ENCODE measurements at regions not wholly inside any gene's neighbourhood (a gene's known extent, or its start where the extent isn't known, plus 50 kb on each side); places are given as distances from the start of the nearest gene placed in this dataset.
A peak's percentile ranks its signal among the peaks of the same experiment; 100 is the strongest.

GRCh38 chr15:30030345-30030744 is 52.4 kb upstream of the GOLGA8J start:
- Histone ChIP-seq H3K9me3 (peaks cover 0 to 7% of the 10 kb centered on the region in 2 donors), H3K27ac (no peak overlapping the region), H3K36me3 (no peaks in the 10 kb centered on the region), H3K4me3 (no peak overlapping the region), H3K4me1 (no peaks in the 10 kb centered on the region), H3K27me3 (no peaks in the 10 kb centered on the region)
- ATAC-seq: no peak
- no peak for DNase-seq
- TF ChIP-seq CTCF (IDR thresholded peaks at IDR 0.05): no peak
- intact Hi-C loops (cut with DNase I): no loop called here

GRCh38 chr15:30023798-30024295 is 58.9 kb upstream of the GOLGA8J start:
- no peak for TF ChIP-seq CTCF (IDR thresholded peaks at IDR 0.05)
- Histone ChIP-seq H3K4me3 (no peak overlapping the region), H3K4me1 (no peaks in the 10 kb centered on the region), H3K27ac (no peak overlapping the region), H3K36me3 (no peaks in the 10 kb centered on the region), H3K9me3 (no peaks in the 10 kb centered on the region), H3K27me3 (no peaks in the 10 kb centered on the region)
- DNase-seq (peak in 1 of 4 donors; percentile 44), ATAC-seq (peak; percentile 22)
- intact Hi-C loops (cut with DNase I): no loop called here

- TF ChIP-seq CTCF (IDR thresholded peaks at IDR 0.05): no peak
- intact Hi-C loops (cut with DNase I): no loop called here
- DNase-seq (no peak), ATAC-seq (no peak)
- H3K36me3 ChIP-seq: no peaks in the 10 kb centered on the region
- no peaks in the 10 kb centered on the region for H3K9me3 ChIP-seq
- H3K4me3 ChIP-seq: no peak overlapping the region
- H3K27ac ChIP-seq: no peak overlapping the region
- H3K4me1 ChIP-seq: no peaks in the 10 kb centered on the region
- H3K27me3 ChIP-seq: no peaks in the 10 kb centered on the region
Observed at GRCh38 chr15:30010746-30011145, 72.0 kb upstream of the GOLGA8J start.

GRCh38 chr15:30008156-30008555 is 74.6 kb upstream of the GOLGA8J start:
- DNase-seq: no peak
- no peak for TF ChIP-seq CTCF (IDR thresholded peaks at IDR 0.05)

GRCh38 chr15:30001602-30002001 is 81.2 kb upstream of the GOLGA8J start:
- H3K27me3 ChIP-seq: no peaks in the 10 kb centered on the region
- DNase-seq (peak in 1 of 4 donors; percentile 21), ATAC-seq (no peak)
- H3K36me3 ChIP-seq: no peaks in the 10 kb centered on the region
- H3K4me1 ChIP-seq: no peaks in the 10 kb centered on the region
- no peak overlapping the region for H3K27ac ChIP-seq
- no peak for TF ChIP-seq CTCF (IDR thresholded peaks at IDR 0.05)
- no peak overlapping the region for H3K4me3 ChIP-seq
- H3K9me3 ChIP-seq: no peaks in the 10 kb centered on the region
- intact Hi-C loops (cut with DNase I): no loop called here

More at GRCh38 chr15:30008156-30008555, 74.6 kb upstream of the GOLGA8J start:
- Histone ChIP-seq H3K27me3 (no peaks in the 10 kb centered on the region), H3K36me3 (no peaks in the 10 kb centered on the region), H3K4me3 (no peak overlapping the region), H3K9me3 (no peaks in the 10 kb centered on the region), H3K27ac (no peak overlapping the region), H3K4me1 (no peaks in the 10 kb centered on the region)
- intact Hi-C loops (cut with DNase I): no loop called here
- ATAC-seq: no peak

Data from left lung (tissue), 4 donors.